ENCODE measurements at regions not wholly inside any gene's neighbourhood (a gene's known extent, or its start where the extent isn't known, plus 50 kb on each side); places are given as distances from the start of the nearest gene placed in this dataset.
"Not testable (repeated sequence)": the region's sequence is repeated elsewhere in the genome, so short reads cannot be mapped to it uniquely, and the experiment has no call there.

DNA sequence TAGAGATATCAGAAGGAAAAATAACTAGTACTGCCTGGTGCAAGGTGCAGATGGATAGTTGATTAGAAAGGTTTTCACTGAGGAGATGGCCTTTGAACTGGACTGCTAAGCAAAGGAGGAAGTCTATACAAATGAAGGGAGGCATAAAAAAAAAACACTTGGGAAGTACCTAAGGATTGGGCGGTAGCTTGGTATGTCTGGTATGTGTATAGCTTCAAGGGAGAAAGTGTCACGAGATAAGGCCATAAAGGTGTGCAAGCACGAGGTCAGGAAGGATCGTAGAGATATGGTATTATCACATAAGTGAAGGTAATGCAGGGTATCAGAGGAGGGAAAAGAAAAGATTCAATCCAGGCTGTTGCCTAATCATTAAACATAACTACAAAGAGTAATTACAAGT, 517.2 kb upstream of the TSPY4 start:
- no peak for DNase-seq
- CTCF ChIA-PET = no interaction called here

DNA sequence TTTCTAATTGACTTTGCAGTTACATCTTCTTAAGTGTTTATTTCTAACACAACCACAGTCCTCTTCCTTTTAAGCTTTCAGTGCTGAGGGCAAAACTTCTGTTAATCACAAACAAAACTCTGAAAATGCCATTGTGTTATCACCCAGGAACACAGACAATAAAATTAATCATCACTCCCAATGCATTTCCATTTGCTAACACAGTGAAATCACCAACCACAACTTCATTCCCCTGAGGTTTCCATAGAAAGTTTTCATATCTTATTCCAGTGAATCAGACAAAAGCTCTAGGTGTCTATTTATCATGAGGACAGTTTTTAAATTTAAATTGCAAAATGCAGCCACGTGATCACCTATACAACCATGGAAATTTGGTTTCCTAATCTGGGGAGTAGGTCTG, 516.2 kb upstream of the TSPY4 start:
- Mint-ChIP-seq H3K4me1 (ENCODE audit: low read depth) (no peaks in the 10 kb centered on the region), H3K4me3 (no peak overlapping the region), H3K9me3 (no peaks in the 10 kb centered on the region), H3K36me3 (ENCODE audit: low read depth) (no peaks in the 10 kb centered on the region), H3K27ac (no peak overlapping the region), H3K27me3 (ENCODE audit: low read depth) (peaks cover 1% of the 10 kb centered on the region)
- DNase-seq = no peak
- CTCF ChIA-PET = no interaction called here
- intact Hi-C loops (cut with micrococcal nuclease) = no loop called here

More for the DNA sequence above, 517.2 kb upstream of the TSPY4 start:
- no peaks in the 10 kb centered on the region for H3K36me3 Mint-ChIP-seq (ENCODE audit: low read depth)
- H3K27me3 Mint-ChIP-seq (ENCODE audit: low read depth) = peaks cover 1% of the 10 kb centered on the region
- no peaks in the 10 kb centered on the region for H3K4me1 Mint-ChIP-seq (ENCODE audit: low read depth)
- no peak overlapping the region for H3K27ac Mint-ChIP-seq
- no peaks in the 10 kb centered on the region for H3K9me3 Mint-ChIP-seq
- intact Hi-C loops (cut with micrococcal nuclease) = no loop called here
- no peak overlapping the region for H3K4me3 Mint-ChIP-seq

GRCh38 chrY:8852278-8852677, 485.0 kb upstream of the TSPY4 start:
- Mint-ChIP-seq H3K4me3 (no peak overlapping the region), H3K27me3 (ENCODE audit: low read depth) (no peaks in the 10 kb centered on the region), H3K36me3 (ENCODE audit: low read depth) (no peaks in the 10 kb centered on the region), H3K9me3 (peaks cover 1% of the 10 kb centered on the region), H3K4me1 (ENCODE audit: low read depth) (no peaks in the 10 kb centered on the region), H3K27ac (no peak overlapping the region)
- DNase-seq = no peak
- CTCF ChIA-PET = no interaction called here
- intact Hi-C loops (cut with micrococcal nuclease) = no loop called here

DNA sequence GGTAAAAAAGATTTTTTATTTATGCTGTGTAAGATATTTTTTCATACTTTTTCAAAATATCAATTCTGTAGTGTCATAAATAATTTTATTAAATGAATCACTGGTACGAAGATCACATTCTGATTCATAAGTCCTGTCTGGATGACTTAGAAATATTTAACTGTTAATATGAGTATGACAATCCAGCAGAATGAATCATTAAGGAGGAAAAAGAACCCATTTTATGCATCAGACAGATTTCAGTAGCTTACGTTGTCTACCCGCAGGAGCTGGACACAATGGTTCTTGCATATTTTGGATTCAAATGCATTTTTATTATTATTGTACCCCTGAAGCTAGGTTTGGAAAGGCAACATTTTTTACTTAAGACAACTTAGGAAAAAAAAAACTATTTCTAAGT, 448.9 kb upstream of the TSPY4 start:
- Mint-ChIP-seq H3K4me3 (no peak overlapping the region), H3K27ac (no peak overlapping the region), H3K4me1 (ENCODE audit: low read depth) (no peaks in the 10 kb centered on the region), H3K27me3 (ENCODE audit: low read depth) (no peaks in the 10 kb centered on the region), H3K36me3 (ENCODE audit: low read depth) (no peaks in the 10 kb centered on the region), H3K9me3 (no peaks in the 10 kb centered on the region)
- CTCF ChIA-PET = no interaction called here
- intact Hi-C loops (cut with micrococcal nuclease) = no loop called here
- no peak for DNase-seq

DNA sequence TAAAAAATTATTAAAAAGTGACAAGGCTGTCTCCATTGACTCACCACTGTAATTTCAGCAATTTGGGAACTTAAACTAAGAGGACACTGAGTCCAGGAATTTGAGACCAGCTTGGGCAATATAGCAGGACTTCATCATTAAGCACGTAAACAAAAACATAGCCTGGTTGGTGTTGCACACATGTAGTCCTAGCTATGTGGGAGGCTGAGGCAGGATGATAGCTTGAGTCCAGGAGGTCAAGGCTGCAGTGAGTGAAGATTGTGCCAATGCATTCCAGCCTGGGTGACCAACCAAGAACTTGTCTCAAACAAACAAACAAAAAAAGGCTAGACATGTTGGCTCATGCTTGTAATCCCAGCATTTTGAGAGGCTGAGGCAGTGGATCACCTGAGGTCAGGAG, 439.4 kb upstream of the TSPY4 start:
- H3K4me3 Mint-ChIP-seq = no peak overlapping the region
- H3K4me1 Mint-ChIP-seq (ENCODE audit: low read depth) = no peaks in the 10 kb centered on the region
- H3K9me3 Mint-ChIP-seq = no peaks in the 10 kb centered on the region
- CTCF ChIA-PET = no interaction called here
- no peaks in the 10 kb centered on the region for H3K36me3 Mint-ChIP-seq (ENCODE audit: low read depth)
- no peaks in the 10 kb centered on the region for H3K27me3 Mint-ChIP-seq (ENCODE audit: low read depth)
- intact Hi-C loops (cut with micrococcal nuclease) = no loop called here
- H3K27ac Mint-ChIP-seq = no peak overlapping the region
- no peak for DNase-seq

DNA sequence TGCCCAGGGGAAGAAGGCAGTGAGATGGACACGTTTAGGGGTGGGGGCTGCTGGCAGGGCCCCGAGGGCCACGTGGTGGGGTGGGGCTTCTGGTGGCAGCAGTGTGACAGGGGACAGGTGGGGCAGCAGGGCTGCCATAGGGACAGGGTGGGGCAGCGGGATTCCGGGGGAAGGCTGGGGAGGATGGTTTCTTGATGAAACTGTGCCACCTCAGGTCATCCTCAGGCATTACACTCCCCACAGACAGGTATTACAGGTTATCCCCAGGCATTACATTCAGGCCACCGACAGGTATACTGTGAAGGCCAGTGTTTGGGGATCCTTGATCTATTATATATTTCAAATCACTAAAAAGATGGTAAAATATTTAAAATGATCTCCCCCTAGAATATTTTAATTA, 432.1 kb upstream of the TSPY4 start:
- no peaks in the 10 kb centered on the region for H3K27me3 Mint-ChIP-seq (ENCODE audit: low read depth)
- CTCF ChIA-PET = interaction anchor here (0.6 kb wide), 1 partner anchor 745 kb away, joined by 3 read pairs; no protein-coding TSS in a partner anchor
- H3K9me3 Mint-ChIP-seq = no peaks in the 10 kb centered on the region
- no peaks in the 10 kb centered on the region for H3K4me1 Mint-ChIP-seq (ENCODE audit: low read depth)
- DNase-seq = no peak
- no peak overlapping the region for H3K4me3 Mint-ChIP-seq
- no peaks in the 10 kb centered on the region for H3K36me3 Mint-ChIP-seq (ENCODE audit: low read depth)
- intact Hi-C loops (cut with micrococcal nuclease) = no loop called here
- no peak overlapping the region for H3K27ac Mint-ChIP-seq

- H3K36me3 Mint-ChIP-seq (ENCODE audit: low read depth); DNase-seq; H3K4me3 Mint-ChIP-seq; CTCF ChIA-PET; intact Hi-C loops (cut with micrococcal nuclease); H3K27ac Mint-ChIP-seq; H3K4me1 Mint-ChIP-seq (ENCODE audit: low read depth); H3K27me3 Mint-ChIP-seq (ENCODE audit: low read depth); H3K9me3 Mint-ChIP-seq: not testable (repeated sequence)
Observed at GRCh38 chrY:8922576-8922975, 414.7 kb upstream of the TSPY4 start.
